Hematopoietic multipotent progenitor cell treated with erythropoietin and hydrocortisone succinate and interleukin-3 and kit ligand, for 4 days (in vitro differentiated cells): ENCODE measurements at regions not wholly inside any gene's neighbourhood (a gene's known extent, or its start where the extent isn't known, plus 50 kb on each side); places are given as distances from the start of the nearest gene placed in this dataset.

Experiments used
- DNase-seq: peaks from one replicate; pipeline ENCODE4 v3.0.0-alpha.2; 2015

- no peak for DNase-seq
These were observed 165.4 kb upstream of the RNF32 start for GRCh38 chr7:156475179-156475578.

GRCh38 chr7:156474241-156474743, 166.3 kb upstream of the RNF32 start:
- DNase-seq = no peak

- DNase-seq = peak; percentile 59
These were observed 166.9 kb upstream of the RNF32 start for GRCh38 chr7:156473476-156474240.

- no peak for DNase-seq
These were observed 168.3 kb upstream of the RNF32 start for GRCh38 chr7:156472267-156472666.

- no peak for DNase-seq
These were observed 169.9 kb upstream of the RNF32 start for GRCh38 chr7:156470399-156471320.

- no peak for DNase-seq
These were observed 173.5 kb upstream of the RNF32 start for GRCh38 chr7:156466955-156467625.

GRCh38 chr7:156466272-156466671, 174.3 kb upstream of the RNF32 start:
- no peak for DNase-seq

GRCh38 chr7:156465186-156465585, 175.4 kb upstream of the RNF32 start:
- no peak for DNase-seq

- DNase-seq = no peak
These were observed 176.2 kb upstream of the RNF32 start for GRCh38 chr7:156464339-156464738.

- no peak for DNase-seq
These were observed 177.3 kb upstream of the RNF32 start for GRCh38 chr7:156463280-156463679.

GRCh38 chr7:156461881-156462665, 178.5 kb upstream of the RNF32 start:
- DNase-seq = no peak

- DNase-seq = no peak
These were observed 179.5 kb upstream of the RNF32 start for GRCh38 chr7:156460858-156461627.

GRCh38 chr7:156459582-156459981, 181.0 kb upstream of the RNF32 start:
- no peak for DNase-seq

- DNase-seq = no peak
These were observed 181.5 kb upstream of the RNF32 start for GRCh38 chr7:156459067-156459466.

- DNase-seq = no peak
These were observed 182.6 kb upstream of the RNF32 start for GRCh38 chr7:156458011-156458410.

GRCh38 chr7:156456503-156457115, 184.0 kb upstream of the RNF32 start:
- no peak for DNase-seq

- no peak for DNase-seq
These were observed 184.5 kb upstream of the RNF32 start for GRCh38 chr7:156456032-156456431.

- no peak for DNase-seq
These were observed 190.1 kb upstream of the RNF32 start for GRCh38 chr7:156450473-156450872.

- no peak for DNase-seq
These were observed 191.7 kb upstream of the RNF32 start for GRCh38 chr7:156448918-156449317.

- no peak for DNase-seq
These were observed 193.6 kb upstream of the RNF32 start for GRCh38 chr7:156446990-156447389.
